GM21526 (cell line): ENCODE measurements at regions not wholly inside any gene's neighbourhood (a gene's known extent, or its start where the extent isn't known, plus 50 kb on each side); places are given as distances from the start of the nearest gene placed in this dataset.
"Not testable (repeated sequence)": the region's sequence is repeated elsewhere in the genome, so short reads cannot be mapped to it uniquely, and the experiment has no call there.

Experiments
- ATAC-seq: cut with Tn5 transposase; IDR thresholded peaks from one replicate; pipeline ENCODE4 v1.9.1; 2021; ENCODE audit warnings: moderate library complexity; ENCODE audit not compliant: unreplicated experiment, low FRiP score

- ATAC-seq, result no peak
These were observed 407.2 kb upstream of the MYT1L start for GRCh38 chr2:2738276-2738675.

GRCh38 chr2:2735041-2735440 lies 404.0 kb upstream of the MYT1L start:
- no peak for ATAC-seq

- no peak for ATAC-seq
These were observed 403.2 kb upstream of the MYT1L start for GRCh38 chr2:2734308-2734707.

- no peak for ATAC-seq
These were observed 402.7 kb upstream of the MYT1L start for GRCh38 chr2:2733818-2734217.

- no peak for ATAC-seq
These were observed 401.4 kb upstream of the MYT1L start for GRCh38 chr2:2732331-2733119.

DNA sequence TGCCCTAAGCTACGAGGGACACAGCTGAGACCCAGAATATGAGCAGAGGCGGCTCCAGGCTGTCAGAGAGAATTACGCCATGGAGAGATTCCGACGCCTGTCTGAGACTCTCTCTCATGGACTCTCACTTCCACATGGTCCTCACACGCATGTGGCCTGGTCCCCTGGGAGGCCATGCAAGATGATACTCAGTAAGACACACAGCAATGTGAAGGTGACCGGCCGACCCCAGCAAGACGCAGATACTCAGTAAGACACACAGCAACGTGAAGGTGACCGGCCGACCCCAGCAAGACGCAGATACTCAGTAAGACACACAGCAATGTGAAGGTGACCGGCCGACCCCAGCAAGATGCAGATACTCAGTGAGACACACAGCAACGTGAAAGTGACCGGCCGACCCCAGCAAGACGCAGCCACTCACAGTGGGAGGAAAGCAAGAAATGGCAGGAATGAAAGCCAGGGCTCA lies 400.8 kb upstream of the MYT1L start:
- ATAC-seq, result no peak

- no peak for ATAC-seq
These were observed 400.2 kb upstream of the MYT1L start for GRCh38 chr2:2731101-2731815.

DNA sequence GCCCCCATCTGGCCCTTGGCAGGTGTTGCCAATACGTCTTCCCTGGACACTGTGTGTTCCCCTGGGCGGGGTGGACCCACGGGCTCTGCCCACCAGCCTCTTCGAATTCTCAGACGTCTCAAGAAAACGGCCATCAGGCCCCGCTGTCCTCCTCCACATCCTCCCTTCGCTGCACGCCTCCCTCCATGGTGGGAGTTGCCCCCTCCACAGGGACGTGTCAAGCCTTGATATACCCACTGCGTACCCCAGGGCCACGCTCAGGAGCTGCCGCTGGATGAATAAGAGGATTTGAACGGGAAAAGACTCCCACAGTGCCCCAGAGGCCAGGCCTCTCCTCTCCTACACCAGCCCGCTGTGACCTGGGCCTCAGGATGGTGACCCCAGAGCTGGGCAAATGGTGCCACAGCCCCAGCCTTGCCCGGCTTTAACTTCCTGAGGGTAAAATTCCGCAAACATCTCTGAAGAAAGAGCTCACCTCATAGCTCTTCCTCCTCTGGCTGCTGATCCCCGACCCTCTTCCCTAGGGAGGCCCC lies 399.3 kb upstream of the MYT1L start:
- ATAC-seq, result no peak

DNA sequence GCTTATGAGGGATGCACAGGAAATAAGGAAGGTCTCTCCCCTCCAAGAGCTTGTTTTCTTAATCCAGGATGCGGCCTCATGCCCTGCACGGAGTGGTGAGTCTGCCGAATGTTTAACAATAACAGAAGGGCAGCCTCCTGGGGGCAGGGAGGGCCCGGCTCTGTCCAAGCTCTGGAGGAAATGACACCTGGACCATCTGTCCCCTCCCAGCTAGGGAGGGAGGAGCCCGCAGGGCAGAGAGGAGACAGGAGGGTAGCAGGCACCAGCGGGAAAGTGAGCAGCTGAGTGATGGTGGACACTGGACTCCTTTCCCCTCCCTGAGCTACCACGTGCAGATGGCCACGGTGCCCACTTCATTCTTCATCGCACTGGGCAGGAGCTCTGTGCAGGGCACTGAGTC lies 398.2 kb upstream of the MYT1L start:
- no peak for ATAC-seq

DNA sequence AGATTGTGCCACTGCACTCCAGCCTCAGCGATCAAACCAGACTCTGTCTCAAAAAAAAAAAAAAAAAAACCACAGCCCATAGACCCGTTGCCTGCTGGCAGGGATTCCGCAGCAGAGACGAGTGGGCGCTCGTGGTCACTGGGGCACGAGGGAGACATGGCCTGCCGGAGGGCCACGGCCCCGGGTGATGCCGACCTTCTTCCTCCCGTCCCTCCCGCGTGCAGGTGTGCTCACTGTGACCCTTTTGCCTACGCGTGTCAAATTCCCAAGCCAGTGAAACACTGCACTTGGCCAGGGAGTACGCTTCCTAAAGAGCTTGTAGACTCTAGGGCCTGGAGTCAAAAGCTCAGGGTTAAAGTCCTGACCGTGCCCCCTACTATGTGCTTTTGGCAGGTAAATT lies 397.6 kb upstream of the MYT1L start:
- ATAC-seq, result no peak

- ATAC-seq, result no peak
These were observed 396.9 kb upstream of the MYT1L start for GRCh38 chr2:2727876-2728511.

GRCh38 chr2:2726163-2726562 lies 395.1 kb upstream of the MYT1L start:
- no peak for ATAC-seq

DNA sequence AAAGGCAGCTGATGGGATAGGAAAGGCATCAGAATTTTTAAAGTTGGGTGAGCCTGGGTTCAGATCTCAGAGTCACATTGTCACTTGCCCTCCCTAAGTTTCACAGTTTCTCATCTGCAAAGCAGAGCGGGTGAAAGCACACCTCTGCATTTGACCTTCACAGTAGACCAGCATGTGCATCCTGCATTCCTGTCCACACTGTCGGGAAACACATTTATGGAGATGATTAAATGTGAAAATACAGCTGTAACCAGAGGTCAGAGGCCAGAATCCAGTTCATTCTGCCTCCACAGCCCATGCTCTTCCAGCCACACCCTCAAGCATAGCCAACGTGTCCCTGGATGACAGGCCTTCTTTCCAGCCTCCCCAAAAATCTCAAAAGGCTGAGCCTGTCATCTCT lies 392.0 kb upstream of the MYT1L start:
- ATAC-seq, result no peak

GRCh38 chr2:2721296-2721835 lies 390.3 kb upstream of the MYT1L start:
- ATAC-seq, result no peak

DNA sequence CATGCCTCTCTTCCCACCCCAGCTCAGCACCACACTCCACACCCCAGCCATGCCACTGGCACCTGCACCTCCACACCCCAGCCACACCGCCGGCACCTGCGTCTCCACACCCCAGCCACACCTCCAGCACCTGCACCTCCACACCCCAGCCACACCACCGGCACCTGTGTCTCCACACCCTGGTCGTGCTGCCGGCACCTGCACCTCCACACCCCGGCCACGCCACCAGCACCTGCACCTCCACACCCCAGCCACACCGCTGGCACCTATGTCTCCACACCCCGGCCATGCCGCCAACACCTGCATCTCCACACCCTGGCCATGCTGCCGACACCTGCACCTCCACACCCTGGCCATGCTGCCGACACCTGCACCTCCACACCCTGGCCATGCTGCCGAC lies 389.7 kb upstream of the MYT1L start:
- not testable (repeated sequence) for ATAC-seq

DNA sequence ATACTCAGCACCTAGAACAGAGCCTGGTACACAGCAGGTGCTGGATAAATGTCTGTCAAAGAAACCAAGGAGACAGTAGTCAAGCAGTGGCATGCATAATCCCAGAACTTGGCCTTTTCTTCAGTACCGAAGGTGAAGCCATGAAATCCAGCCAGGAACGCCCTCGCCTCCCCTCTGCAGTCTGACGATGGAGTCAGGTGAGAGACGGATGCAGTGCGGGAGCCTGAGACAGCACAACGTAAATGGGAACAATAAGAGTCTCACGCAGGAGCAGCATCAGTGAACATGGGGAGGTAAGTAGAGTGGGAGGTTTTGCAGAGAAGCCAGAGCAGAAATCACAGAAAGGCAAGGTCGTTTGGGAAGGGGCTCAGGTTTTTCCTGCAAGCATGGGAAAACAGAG lies 389.3 kb upstream of the MYT1L start:
- ATAC-seq, result no peak

GRCh38 chr2:2719781-2720180 lies 388.7 kb upstream of the MYT1L start:
- ATAC-seq, result no peak

GRCh38 chr2:2719015-2719414 lies 387.9 kb upstream of the MYT1L start:
- no peak for ATAC-seq

- ATAC-seq, result no peak
These were observed 386.3 kb upstream of the MYT1L start for GRCh38 chr2:2717406-2717805.

GRCh38 chr2:2716771-2717170 lies 385.7 kb upstream of the MYT1L start:
- ATAC-seq, result no peak
